EH (cell line): ENCODE measurements at regions not wholly inside any gene's neighbourhood (a gene's known extent, or its start where the extent isn't known, plus 50 kb on each side); places are given as distances from the start of the nearest gene placed in this dataset.
"Not testable (repeated sequence)": the region's sequence is repeated elsewhere in the genome, so short reads cannot be mapped to it uniquely, and the experiment has no call there.

Experiments used
- DNase-seq: peaks from one replicate; pipeline ENCODE4 v3.0.0-alpha.2; 2015; ENCODE audit warnings: low read depth

DNA sequence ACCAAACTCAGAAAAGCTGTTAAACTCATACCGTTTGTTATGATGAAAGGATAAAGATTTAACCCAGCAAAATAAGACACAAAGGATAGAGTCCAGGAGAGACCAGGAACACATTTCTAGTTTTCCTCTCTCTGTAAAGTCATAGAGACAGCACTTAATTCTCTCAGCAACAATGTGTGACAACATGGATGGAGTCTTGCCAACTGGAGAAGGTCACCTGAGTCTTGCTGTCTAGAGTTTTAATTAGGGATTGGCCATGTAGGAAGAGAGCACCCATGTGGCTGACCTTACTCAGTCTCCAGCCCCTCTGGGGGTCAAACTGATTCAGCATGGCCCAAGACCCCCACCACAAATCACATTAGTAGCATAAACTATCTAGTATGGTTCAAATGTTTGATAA is 151.0 kb upstream of the ATF7IP start:
- no peak for DNase-seq

GRCh38 chr12:14215949-14216348 is 149.5 kb upstream of the ATF7IP start:
- not testable (repeated sequence) for DNase-seq

DNA sequence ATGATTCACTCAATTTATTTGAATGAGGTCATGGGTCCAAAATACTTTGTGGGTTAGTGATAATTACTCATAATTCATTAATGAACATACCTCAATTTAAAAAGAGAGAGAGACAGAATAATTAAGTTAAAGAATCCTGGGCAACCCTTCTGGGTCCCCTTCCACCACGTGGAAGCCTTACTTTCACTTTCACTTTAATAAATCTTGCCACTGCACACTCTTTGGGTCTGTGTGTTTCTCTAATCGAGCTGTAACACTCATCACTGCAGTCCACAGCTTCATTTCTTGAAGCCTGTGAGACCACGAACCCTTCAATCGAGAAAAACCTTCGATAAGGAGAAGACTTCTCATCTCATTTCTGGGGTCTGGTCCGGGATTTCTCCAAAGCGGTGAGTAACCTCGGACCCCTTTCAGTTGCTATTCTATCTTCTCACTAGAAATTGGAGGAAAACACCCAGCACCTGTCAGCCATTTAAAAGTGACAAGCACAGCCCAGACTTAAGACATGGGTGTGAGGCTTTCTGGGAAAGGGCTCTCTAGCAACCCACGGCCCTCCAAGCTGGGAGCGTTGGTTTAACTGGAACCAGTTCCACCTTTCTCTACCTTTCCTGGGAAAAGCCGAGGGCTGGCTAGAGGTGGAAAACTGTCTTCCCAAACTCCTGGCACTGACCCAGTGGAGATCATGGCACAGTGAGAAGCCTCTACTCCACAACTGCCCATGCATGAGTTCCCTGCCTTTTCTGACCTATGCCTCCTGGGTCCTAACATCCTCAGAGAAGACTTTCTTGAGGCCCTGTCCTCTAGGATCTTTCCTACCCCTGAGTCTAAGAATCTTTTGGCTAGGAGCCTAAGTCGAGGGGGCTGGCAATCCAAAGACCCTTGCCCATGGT is 148.8 kb upstream of the ATF7IP start:
- peak; percentile 48 for DNase-seq

GRCh38 chr12:14219156-14219555 is 146.3 kb upstream of the ATF7IP start:
- no peak for DNase-seq

DNA sequence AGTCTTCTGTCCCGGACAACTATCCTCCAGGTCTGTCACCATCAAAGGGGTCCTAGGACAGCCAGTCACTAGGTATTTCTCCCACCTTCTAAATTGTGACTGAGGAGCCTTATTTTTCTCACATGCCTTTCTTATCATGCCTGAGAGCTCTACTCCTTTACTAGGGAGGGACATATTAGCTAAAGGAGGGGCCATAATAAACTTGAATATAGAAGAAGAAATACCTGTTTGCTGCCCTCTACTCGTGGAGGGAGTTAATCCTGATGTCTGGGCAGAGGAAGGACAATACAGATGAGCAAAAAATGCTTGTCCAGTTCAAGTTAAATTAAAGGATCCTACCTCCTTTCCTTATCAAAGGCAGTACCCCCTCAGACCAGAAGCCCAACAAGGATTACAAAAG is 145.8 kb upstream of the ATF7IP start:
- not testable (repeated sequence) for DNase-seq

GRCh38 chr12:14225064-14225463 is 140.4 kb upstream of the ATF7IP start:
- DNase-seq = no peak

DNA sequence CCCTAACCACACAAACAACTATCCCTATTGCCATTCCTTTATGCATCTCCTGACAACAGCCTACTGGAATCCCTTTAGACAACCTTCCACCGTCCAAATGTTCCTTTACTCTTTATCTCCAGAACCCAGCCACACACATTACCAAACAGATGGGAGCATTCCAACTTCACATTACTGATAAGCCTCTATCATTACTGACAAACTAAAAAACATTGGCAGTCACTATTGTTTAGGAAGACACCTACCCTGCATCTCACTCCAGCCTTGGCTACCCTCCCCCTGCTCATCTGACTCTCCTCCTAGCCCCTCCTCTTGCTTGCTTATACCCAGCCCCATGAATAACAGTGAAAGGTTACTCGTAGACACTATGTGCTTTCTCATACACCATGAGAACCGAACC is 130.3 kb upstream of the ATF7IP start:
- not testable (repeated sequence) for DNase-seq

DNA sequence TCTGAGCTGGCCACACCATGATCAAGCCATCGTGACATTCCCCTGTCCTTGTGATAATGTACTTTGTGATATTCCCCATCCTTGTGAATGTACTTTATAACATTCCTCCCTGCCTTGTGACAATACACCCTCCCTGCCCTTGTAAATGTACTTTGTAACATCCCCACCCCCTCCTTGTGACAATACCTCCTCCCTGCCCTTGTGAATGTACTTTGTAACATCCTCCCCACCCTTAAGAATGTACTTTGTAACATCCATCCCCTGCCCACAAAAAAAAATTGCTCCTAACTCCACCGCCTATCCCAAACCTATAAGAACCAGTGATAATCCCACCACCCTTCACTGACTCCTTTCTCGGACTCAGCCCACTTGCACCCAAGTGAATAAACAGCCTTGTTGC is 128.8 kb upstream of the ATF7IP start:
- DNase-seq = not testable (repeated sequence)

DNA sequence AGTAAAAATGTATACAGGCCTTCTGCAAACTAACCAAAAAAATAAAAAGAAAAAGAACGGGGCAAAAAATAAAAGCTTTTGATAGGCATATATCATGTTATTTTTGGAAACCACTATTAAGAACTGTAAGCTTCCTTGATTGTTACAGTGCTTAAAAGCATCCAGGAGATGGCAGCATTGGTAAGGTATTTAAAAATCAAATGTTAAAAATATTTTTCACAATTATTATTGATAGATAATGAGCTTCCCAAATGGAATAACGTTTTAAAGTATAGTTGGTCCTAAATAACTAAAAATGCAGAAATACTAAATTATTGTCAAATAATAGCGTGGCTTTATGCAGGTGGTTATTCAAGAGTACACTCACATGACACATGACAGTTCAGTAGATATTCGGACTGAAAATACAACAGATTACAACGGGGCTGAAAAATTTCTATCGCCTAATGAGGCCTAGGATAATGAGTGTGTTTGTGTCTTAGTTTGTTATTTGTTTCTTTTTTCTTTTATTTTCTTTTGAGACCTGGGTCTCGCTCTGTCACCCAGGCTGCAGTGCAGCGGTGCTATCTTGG is 127.2 kb upstream of the ATF7IP start:
- DNase-seq = peak; percentile 41

- peak; percentile 55 for DNase-seq
These were observed 126.0 kb upstream of the ATF7IP start for GRCh38 chr12:14239350-14239934.

DNA sequence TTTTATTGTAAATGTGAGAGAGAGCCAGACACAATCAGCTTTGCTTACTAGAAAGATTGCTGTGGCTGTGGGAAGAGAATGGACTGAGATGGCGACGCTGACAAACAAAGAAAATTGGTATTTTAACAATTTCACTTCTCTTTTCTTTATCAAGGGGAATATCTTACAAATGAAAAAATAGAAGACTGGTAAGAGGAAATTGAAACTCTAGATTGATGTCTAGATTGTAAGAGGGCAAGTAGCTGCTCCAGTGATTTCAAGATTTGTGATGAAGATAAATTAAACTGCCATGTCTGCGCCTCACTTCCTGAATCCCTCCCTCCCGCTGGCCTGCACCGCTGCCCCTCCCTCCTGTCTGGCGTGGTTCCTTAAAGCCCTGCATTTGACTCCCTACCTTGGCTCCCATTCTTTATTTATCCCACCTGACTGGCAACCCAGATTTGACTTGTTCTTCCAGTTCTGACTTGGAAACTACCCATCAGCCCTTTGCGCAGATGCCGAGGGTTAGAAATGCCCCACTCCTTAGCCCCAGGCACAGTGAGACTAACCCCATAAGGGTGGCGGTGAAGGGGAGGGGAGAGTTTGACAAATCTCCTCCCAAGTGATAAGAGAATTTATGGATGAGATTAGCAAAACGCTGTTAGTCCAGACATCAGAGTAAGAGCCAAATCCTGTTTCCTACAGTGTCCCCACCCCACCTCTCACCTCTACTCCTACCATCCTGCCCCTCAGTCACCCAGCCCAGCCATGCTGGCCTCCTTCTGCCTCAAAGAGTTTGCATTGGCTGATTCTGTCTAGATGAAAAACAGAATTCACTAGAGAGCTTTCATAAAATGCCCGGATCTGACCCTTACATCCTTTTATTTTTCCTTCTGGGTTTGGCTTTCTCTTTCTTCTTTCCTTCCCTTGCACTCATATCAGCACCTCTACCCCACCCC is 125.3 kb upstream of the ATF7IP start:
- no peak for DNase-seq

- no peak for DNase-seq
These were observed 124.6 kb upstream of the ATF7IP start for GRCh38 chr12:14240873-14241220.

DNA sequence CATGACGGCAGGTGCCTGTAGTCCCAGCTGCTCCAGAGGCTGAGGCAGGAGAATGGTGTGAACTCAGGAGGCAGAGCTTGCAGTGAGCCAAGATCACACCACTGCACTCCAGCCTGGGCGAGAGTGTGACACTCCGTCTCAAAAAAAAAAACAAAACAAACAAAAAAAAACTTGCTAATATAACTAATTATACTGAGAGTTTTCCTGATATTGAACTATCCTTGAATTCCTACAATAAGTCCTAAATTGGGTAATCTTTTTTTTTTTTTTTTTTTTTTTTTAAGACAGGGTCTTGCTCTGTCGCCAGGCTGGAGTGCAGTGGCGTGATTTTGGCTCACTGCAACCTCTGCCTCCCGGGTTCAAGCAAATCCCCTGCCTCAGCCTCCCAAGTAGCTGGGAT is 122.7 kb upstream of the ATF7IP start:
- DNase-seq = not testable (repeated sequence)

- no peak for DNase-seq
These were observed 121.5 kb upstream of the ATF7IP start for GRCh38 chr12:14243941-14244340.

- DNase-seq = no peak
These were observed 120.4 kb upstream of the ATF7IP start for GRCh38 chr12:14244876-14245669.

GRCh38 chr12:14247166-14247565 is 118.3 kb upstream of the ATF7IP start:
- no peak for DNase-seq

GRCh38 chr12:14249368-14249767 is 116.1 kb upstream of the ATF7IP start:
- no peak for DNase-seq

GRCh38 chr12:14252697-14253096 is 112.8 kb upstream of the ATF7IP start:
- DNase-seq = no peak

- no peak for DNase-seq
These were observed 112.0 kb upstream of the ATF7IP start for GRCh38 chr12:14253496-14253895.

DNA sequence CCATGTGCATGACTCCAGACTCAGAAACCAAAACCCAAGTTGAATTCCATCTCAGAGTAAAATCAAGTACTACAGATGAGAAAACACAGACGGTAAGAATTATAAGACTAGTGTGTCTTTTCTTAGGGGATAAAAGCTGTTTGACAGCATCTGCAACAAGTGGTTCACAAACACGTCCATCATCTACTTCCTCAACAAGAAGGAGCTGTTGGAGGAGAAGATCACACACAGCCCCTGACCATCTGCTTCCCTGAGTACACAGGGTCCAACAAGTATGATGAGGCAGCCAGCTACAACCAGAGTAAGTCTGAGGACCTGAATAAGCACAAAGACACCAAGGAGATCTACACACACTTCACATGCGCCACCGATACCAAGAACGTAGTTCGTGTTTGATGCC is 110.7 kb upstream of the ATF7IP start:
- no peak for DNase-seq

DNA sequence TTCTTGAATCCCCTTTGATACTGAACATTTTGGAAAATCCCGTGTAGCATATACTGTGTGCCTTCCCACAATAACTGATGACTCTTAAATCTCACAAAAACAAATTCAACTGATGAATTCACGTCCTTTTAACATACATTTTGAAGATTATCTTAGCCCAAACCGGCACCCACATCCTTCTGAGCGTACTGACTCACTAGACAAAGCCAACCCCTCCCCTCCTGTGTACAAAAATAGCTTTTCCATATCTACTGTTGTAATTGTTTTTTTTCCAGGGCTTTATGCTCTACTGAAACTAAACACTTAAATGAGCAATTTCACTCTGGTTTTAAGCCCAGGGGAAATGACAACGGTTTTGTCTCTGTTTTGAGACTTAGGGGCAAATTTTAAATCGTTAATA is 109.4 kb upstream of the ATF7IP start:
- peak; percentile 61 for DNase-seq
